HepG2 (cell line): ENCODE measurements at regions not wholly inside any gene's neighbourhood (a gene's known extent, or its start where the extent isn't known, plus 50 kb on each side); places are given as distances from the start of the nearest gene placed in this dataset.

Experiments
- ATAC-seq: fragments of 200-7000 bp; cut with Tn5 transposase; 3 replicates; pipeline ENCODE4 v1.9.1; 2020; ENCODE audit warnings: mild to moderate bottlenecking, moderate library complexity
- BruUV-seq: library from RNA; stranded (reverse); fragments of 400-500 nt; replicated peaks from 2 replicates; lab custom pipeline; 2021; lab: Mats Ljungman, UMichigan
- CTCF ChIA-PET: fragments of 300-600 bp; formaldehyde crosslinking; extraction: SDS; loops from one replicate; lab custom pipeline; 2021; ENCODE audit warnings: low total read pairs, inconsistent platforms, low intra/inter-chr PET ratio; lab: Yijun Ruan, JAX
- POLR2A ChIA-PET: fragments of 350-600 bp; sonication (Branson Sonifier 250); formaldehyde crosslinking; loops from one replicate; lab custom pipeline; 2020; ENCODE audit warnings: antibody characterized with exemption, inconsistent platforms; lab: Yijun Ruan, JAX
- DNase-seq: peaks from one replicate; pipeline ENCODE4 v3.0.0-alpha.2; 2015; ENCODE audit warnings: low spot score
- FAIRE-seq: peaks from 3 replicates; lab custom pipeline; 2011; peaks lifted over from hg19 to GRCh38; lab: Jason Lieb, UNC
- H2AFZ ChIP-seq: one replicate; pipeline ENCODE4 v1.6.1; 2011; ENCODE audit warnings: low read length, inconsistent platforms
- H3K27ac ChIP-seq: fragments of 300-600 bp; 3 replicates; pipeline ENCODE4 v1.8.0; 2011; ENCODE audit warnings: mixed run types, mild to moderate bottlenecking, mixed read lengths, low read length, inconsistent platforms; ENCODE audit not compliant: insufficient read depth; ENCODE audit errors: extremely low read length
- H3K27me3 ChIP-seq, 2 experiments: fragments of 200-600 bp in 1 of 2; 2 replicates in 1 of 2; 3 replicates in 1 of 2; pipeline versions ENCODE4 v1.6.0 to v1.8.0; 2011; ENCODE audit warnings: low read length in 2 of 2, mild to moderate bottlenecking in 2 of 2, moderate library complexity in 2 of 2, inconsistent platforms in 1 of 2; ENCODE audit not compliant: insufficient read depth in 2 of 2, control insufficient read depth in 1 of 2
- H3K36me3 ChIP-seq, 2 experiments: fragments of 200-600 bp in 1 of 2; replicated peaks in 1 of 2; 2 replicates in 1 of 2; 3 replicates in 1 of 2; pipeline versions ENCODE4 v1.5.1 to v1.8.0; 2011; ENCODE audit warnings: low read length in 2 of 2, inconsistent platforms in 1 of 2; ENCODE audit not compliant: insufficient read depth in 2 of 2, control insufficient read depth in 1 of 2
- H3K4me1 ChIP-seq: 2 replicates; pipeline ENCODE4 v1.5.1; 2012; ENCODE audit warnings: low read length, inconsistent platforms; ENCODE audit not compliant: insufficient read depth
- H3K4me2 ChIP-seq: 2 replicates; pipeline ENCODE4 v1.6.0; 2011; ENCODE audit warnings: low read depth, low read length, inconsistent platforms
- H3K4me3 ChIP-seq, 3 experiments: fragments of 200-600 bp in 1 of 3; sonication (generic), shearing (Covaris generic) in 1 of 3; replicated peaks in 1 of 3; 2 replicates each; pipeline ENCODE4 v1.5.1; 2011 to 2016; ENCODE audit warnings: low read length in 3 of 3, inconsistent platforms in 2 of 3, low read depth in 2 of 3, mild to moderate bottlenecking in 2 of 3, control low read depth in 1 of 3, mixed read lengths in 1 of 3; ENCODE audit not compliant: insufficient read depth in 1 of 3
- H3K79me2 ChIP-seq: one replicate; pipeline ENCODE4 v1.6.1; 2011; ENCODE audit warnings: low read length, inconsistent platforms; ENCODE audit not compliant: insufficient read depth
- H3K9ac ChIP-seq: 2 replicates; pipeline ENCODE4 v1.6.0; 2011; ENCODE audit warnings: mild to moderate bottlenecking, low read depth, low read length, inconsistent platforms; ENCODE audit not compliant: insufficient read depth
- H3K9me3 ChIP-seq: 2 replicates; pipeline ENCODE4 v1.5.1; 2012; ENCODE audit warnings: mild to moderate bottlenecking, low read length
- H4K20me1 ChIP-seq: 2 replicates; pipeline ENCODE4 v1.6.0; 2011; ENCODE audit warnings: inconsistent platforms, mild to moderate bottlenecking, low read length, moderate library complexity; ENCODE audit not compliant: insufficient read depth
- MZF1 ChIP-seq: sonication (generic); formaldehyde crosslinking; IDR thresholded peaks from 2 replicates; pipeline ENCODE4 v1.8.1; 2023; ENCODE audit warnings: mild to moderate bottlenecking, missing genetic modification reagents, borderline replicate concordance
- NFKB2 ChIP-seq: sonication (generic); formaldehyde crosslinking; IDR thresholded peaks from 2 replicates; pipeline ENCODE4 v1.4.0; 2020; ENCODE audit warnings: missing genetic modification reagents, borderline replicate concordance
- PCBP2 ChIP-seq: fragments of 200-400 bp; formaldehyde crosslinking; optimal IDR thresholded peaks from 2 replicates; pipeline ENCODE3; 2018; ENCODE audit warnings: low read length, low read depth; ENCODE audit not compliant: poor library complexity, severe bottlenecking
- SKI ChIP-seq: fragments of 450-650 bp; IDR thresholded peaks from one replicate; pipeline ENCODE4 v1.6.1; 2018; ENCODE audit warnings: mild to moderate bottlenecking; ENCODE audit not compliant: partially characterized antibody
- SYNCRIP ChIP-seq: fragments of 200-400 bp; formaldehyde crosslinking; IDR thresholded peaks from 2 replicates; pipeline ENCODE4 v1.6.1; 2018; ENCODE audit warnings: mild to moderate bottlenecking, low read depth, low read length; ENCODE audit not compliant: insufficient read depth
- TOPORS ChIP-seq: sonication (generic); formaldehyde crosslinking; IDR thresholded peaks from 2 replicates; pipeline ENCODE4 v1.8.0; 2023; ENCODE audit warnings: mild to moderate bottlenecking, missing genetic modification reagents
- ZNF235 ChIP-seq: sonication (generic); formaldehyde crosslinking; IDR thresholded peaks from 2 replicates; pipeline ENCODE4 v1.8.1; 2023; ENCODE audit warnings: mild to moderate bottlenecking, missing genetic modification reagents, borderline replicate concordance
- ZNF598 ChIP-seq: sonication (generic); formaldehyde crosslinking; IDR thresholded peaks from 2 replicates; pipeline ENCODE4 v1.5.1; 2020; ENCODE audit warnings: mild to moderate bottlenecking, missing genetic modification reagents, borderline replicate concordance
- ZNF678 ChIP-seq: sonication (generic); formaldehyde crosslinking; IDR thresholded peaks from 2 replicates; pipeline ENCODE4 v1.4.0; 2020; ENCODE audit warnings: mild to moderate bottlenecking, missing genetic modification reagents
- ZNF777 ChIP-seq: sonication (generic); formaldehyde crosslinking; IDR thresholded peaks from 2 replicates; pipeline ENCODE4 v1.4.0; 2020; ENCODE audit warnings: missing genetic modification reagents
- ZSCAN31 ChIP-seq: sonication (generic); formaldehyde crosslinking; IDR thresholded peaks from 2 replicates; pipeline ENCODE4 v1.5.0; 2020; ENCODE audit warnings: low read depth, mild to moderate bottlenecking, missing genetic modification reagents
- WGBS: methylation state at CpG from one replicate; pipeline ENCODE4 v1.1.6; 2017; ENCODE audit warnings: low lambda C conversion rate; 5-methylcytosine and 5-hydroxymethylcytosine counted together
- in situ Hi-C: cut with HindIII; loops from 2 replicates; pipeline ENCODE4 v1.10.0; 2017; ENCODE audit warnings: low pct_unique_long_range_greater_than_20kb; ENCODE audit not compliant: extremely low pct_ligation_motif_present
- intact Hi-C: fragments of 100-400 bp; cut with micrococcal nuclease; formaldehyde crosslinking; loops from one replicate; pipeline ENCODE4 v1.10.0; 2022; ENCODE audit not compliant: unreplicated experiment
- TF ChIP-seq, protein P1 (sequence below): sonication (generic); formaldehyde crosslinking; IDR thresholded peaks from 2 replicates; pipeline ENCODE4 v1.5.0; 2020; ENCODE audit warnings: missing genetic modification reagents, mild to moderate bottlenecking, borderline replicate concordance
- TF ChIP-seq, protein P2 (sequence below), 2 experiments: IDR thresholded peaks; 2 replicates each; pipeline ENCODE4 v1.6.1; 2011 to 2012; ENCODE audit warnings: low read length in 2 of 2, borderline replicate concordance in 1 of 2, low read depth in 1 of 2, mild to moderate bottlenecking in 1 of 2, moderate library complexity in 1 of 2

DNA sequence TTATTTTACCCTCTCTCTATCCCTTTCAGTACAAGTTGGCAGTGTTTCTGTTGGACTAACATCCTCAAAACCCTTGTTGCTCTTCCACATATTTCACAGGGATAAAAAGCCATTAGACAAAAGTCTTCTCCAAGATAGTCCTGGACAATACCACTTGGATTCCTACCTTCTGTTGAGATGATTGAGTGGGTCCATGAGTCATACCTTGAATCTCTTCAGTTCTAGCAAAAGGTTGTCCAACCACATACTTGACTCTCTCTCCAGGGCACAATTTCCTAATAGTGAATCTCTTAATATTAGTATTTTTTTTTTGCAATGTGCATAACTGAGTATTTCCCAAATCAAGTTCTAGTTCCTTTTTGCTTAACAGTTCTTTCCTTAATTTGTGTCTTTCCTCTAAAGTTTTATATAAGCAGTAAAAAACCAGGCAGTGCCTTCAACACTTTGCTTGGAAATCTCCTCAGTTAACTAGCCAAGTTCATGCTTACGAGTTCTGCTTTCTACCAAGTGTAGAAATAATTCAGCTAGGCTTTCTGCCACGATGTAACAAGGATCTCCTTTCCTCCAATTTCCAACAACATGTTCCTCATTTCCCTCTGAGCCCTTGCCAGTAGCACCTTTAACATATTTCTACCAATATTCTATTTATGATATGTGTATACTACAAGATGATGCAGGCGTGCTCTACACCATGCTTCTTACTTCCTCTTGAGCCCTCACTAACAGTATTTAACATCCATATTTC is 68.3 kb upstream of the NEO1 start:
- no peaks in the 10 kb centered on the region for H3K4me1 ChIP-seq
- H3K27ac ChIP-seq = no peak overlapping the region
- no peak overlapping the region for H3K4me3 ChIP-seq
- intact Hi-C loops (no loop called here), in situ Hi-C loops (no loop called here)
- DNase-seq = no peak
- no peak overlapping the region for H3K9ac ChIP-seq
- BruUV-seq = no TSS peak
- ATAC-seq = no peak
- H3K27me3 ChIP-seq = no peaks in the 10 kb centered on the region
- no peak for TF ChIP-seq TOPORS (CRISPR knock-in tag)
- no peak for TF ChIP-seq ZSCAN31 (CRISPR knock-in tag)
- TF ChIP-seq SKI = no peak
- TF ChIP-seq ZNF598 (CRISPR knock-in tag) = no peak
- no peak for TF ChIP-seq NFKB2 (CRISPR knock-in tag)
- TF ChIP-seq SYNCRIP = no peak
- POLR2A ChIA-PET = no interaction called here
- H3K36me3 ChIP-seq = no peaks in the 10 kb centered on the region
- no peaks in the 10 kb centered on the region for H3K9me3 ChIP-seq
- CTCF ChIA-PET = no interaction called here
- H3K4me2 ChIP-seq = no peak overlapping the region
- no peak overlapping the region for H2AFZ ChIP-seq
- H3K79me2 ChIP-seq = no peaks in the 10 kb centered on the region
- H4K20me1 ChIP-seq = no peaks in the 10 kb centered on the region
- WGBS = 0% methylated on average over 3 of the region's 3 CpGs
- FAIRE-seq = no peak

DNA sequence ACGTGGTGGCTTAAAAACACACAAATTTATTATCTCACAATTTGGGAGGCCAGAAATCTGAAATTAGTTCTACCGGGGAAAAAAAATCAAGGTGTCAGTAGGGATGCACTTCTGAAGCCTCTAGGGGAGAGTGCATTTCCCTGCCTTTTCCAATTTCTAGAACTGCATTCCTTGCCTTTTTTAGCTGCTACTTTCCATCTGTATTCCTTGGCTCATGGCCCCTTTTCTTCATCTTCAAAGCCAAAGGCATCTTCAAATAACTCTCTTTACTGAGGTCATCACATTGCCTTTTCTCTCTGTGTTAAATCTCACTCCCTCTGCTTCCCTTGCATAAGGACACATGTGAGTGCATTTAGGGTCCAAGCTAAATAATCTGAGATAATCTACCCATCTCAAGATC is 69.5 kb upstream of the NEO1 start:
- ChIA-PET CTCF (no interaction called here), POLR2A (no interaction called here)
- intact Hi-C loops = no loop called here
- Histone ChIP-seq H3K4me2 (no peak overlapping the region), H3K27ac (no peak overlapping the region), H3K79me2 (no peaks in the 10 kb centered on the region), H3K4me3 (no peak overlapping the region), H3K27me3 (0 out of 5 replicates have a peak, but pooled peaks cover 0 to 7% of the 10 kb centered on the region in 2 experiments), H3K36me3 (no peaks in the 10 kb centered on the region), H3K9me3 (no peaks in the 10 kb centered on the region), H4K20me1 (no peaks in the 10 kb centered on the region), H3K4me1 (no peaks in the 10 kb centered on the region), H2AFZ (no peak overlapping the region), H3K9ac (no peak overlapping the region)
- FAIRE-seq = no peak
- DNase-seq = no peak
- BruUV-seq = no TSS peak
- ATAC-seq = no peak
- in situ Hi-C loops = no loop called here
- 16% methylated on average over 2 of the region's 2 CpGs for WGBS
- no peak for TF ChIP-seq MZF1
- no peak for TF ChIP-seq ZNF777 (CRISPR knock-in tag)
- TF ChIP-seq, protein P1, sequence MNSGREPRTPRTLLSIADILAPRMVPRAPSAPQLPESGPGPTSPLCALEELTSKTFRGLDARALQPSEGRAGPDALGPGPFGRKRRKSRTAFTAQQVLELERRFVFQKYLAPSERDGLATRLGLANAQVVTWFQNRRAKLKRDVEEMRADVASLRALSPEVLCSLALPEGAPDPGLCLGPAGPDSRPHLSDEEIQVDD (CRISPR knock-in tag) = no peak
- TF ChIP-seq ZNF678 (CRISPR knock-in tag) = no peak
- TF ChIP-seq PCBP2 = no peak
- TF ChIP-seq ZNF235 = no peak
- TF ChIP-seq, protein P2, sequence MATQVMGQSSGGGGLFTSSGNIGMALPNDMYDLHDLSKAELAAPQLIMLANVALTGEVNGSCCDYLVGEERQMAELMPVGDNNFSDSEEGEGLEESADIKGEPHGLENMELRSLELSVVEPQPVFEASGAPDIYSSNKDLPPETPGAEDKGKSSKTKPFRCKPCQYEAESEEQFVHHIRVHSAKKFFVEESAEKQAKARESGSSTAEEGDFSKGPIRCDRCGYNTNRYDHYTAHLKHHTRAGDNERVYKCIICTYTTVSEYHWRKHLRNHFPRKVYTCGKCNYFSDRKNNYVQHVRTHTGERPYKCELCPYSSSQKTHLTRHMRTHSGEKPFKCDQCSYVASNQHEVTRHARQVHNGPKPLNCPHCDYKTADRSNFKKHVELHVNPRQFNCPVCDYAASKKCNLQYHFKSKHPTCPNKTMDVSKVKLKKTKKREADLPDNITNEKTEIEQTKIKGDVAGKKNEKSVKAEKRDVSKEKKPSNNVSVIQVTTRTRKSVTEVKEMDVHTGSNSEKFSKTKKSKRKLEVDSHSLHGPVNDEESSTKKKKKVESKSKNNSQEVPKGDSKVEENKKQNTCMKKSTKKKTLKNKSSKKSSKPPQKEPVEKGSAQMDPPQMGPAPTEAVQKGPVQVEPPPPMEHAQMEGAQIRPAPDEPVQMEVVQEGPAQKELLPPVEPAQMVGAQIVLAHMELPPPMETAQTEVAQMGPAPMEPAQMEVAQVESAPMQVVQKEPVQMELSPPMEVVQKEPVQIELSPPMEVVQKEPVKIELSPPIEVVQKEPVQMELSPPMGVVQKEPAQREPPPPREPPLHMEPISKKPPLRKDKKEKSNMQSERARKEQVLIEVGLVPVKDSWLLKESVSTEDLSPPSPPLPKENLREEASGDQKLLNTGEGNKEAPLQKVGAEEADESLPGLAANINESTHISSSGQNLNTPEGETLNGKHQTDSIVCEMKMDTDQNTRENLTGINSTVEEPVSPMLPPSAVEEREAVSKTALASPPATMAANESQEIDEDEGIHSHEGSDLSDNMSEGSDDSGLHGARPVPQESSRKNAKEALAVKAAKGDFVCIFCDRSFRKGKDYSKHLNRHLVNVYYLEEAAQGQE (IDR thresholded peaks at IDR 0.05; ENCODE audit: borderline replicate concordance in 1 of 2, low read depth in 1 of 2, low read length in 2 of 2) = no peak
